Kidney glomerular epithelial cell (primary cell): ENCODE measurements at regions not wholly inside any gene's neighbourhood (a gene's known extent, or its start where the extent isn't known, plus 50 kb on each side); places are given as distances from the start of the nearest gene placed in this dataset.
A peak's percentile ranks its signal among the peaks of the same experiment; 100 is the strongest.

Experiments
- DNase-seq: peaks from one replicate; lab custom pipeline; 2025; lab: John Stamatoyannopoulos, UW

DNA sequence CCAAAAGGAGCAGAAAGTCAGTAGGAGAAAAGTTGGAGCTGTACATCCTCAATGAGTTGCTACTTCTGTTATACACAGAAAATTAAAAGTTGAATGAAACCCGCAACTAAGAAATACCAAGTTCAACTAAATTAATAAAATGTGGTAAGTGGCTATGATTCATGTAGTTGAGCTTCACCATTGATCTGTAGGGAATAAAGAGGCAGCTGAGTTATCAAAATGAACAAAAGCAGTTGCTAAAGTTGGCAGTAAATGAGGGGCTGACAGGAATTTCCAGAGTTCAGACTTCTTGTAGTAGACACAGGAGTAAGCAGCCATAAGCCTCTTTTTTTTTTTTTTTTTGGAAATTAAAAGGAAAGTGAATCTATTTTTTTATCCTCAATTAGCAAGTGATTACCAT lies 234.6 kb downstream of the POSTN start:
- DNase-seq, result no peak

DNA sequence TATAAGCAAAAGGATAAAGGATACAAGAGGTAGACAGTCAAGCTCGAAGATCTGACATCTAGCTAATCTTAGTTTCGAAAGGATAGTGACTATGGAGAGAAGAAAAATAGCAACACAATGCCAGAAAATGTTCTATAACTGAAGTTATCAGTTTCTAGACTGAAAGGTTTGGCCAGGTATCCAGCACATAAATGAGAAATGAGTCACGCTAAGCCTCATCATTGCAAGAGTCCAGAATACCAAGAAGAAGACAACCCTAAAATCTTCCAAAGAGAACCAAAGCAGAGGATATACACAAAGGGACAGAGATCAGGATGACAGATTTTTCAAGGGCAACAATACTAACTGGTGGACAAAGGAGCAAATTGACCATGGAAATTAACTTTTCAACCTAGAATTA lies 237.0 kb downstream of the POSTN start:
- DNase-seq, result no peak

DNA sequence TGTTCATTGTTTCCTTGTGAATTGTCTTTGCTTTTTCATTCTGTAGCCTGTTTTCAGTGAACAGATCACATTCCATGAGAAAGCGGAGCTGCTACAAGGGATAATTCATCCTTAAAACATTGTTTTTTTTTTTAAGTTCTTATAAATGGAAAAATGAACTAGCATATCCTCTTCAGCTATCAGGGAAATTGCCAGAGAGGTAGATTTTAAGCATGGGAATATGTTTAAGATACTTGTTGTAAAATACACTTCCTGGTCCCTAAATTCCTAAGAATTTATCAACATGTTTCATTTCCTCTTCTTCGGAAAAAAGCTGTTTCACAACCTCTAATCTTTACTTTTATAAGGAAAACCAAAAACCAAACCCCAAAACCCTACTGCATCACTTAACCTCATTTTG lies 238.0 kb downstream of the POSTN start:
- DNase-seq, result no peak

DNA sequence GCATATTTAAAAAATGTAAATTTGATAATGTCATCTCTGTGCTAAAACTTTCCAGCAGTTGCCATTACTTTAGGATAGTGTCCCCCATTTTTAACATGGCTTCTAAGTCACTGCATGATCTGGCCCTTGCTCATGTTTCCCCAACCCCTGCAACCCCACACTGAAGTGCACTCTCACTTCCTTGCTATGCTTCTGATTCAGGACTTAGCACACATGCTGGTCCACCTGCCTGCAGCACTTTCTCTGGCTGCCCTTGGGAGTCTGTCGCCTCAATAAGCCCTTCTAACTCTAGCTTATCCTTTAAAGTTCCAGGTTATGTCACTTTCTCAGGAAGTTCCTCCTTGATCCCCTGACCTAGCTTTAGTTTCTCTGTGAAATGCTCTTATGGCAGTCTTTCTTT lies 241.0 kb downstream of the POSTN start:
- no peak for DNase-seq

DNA sequence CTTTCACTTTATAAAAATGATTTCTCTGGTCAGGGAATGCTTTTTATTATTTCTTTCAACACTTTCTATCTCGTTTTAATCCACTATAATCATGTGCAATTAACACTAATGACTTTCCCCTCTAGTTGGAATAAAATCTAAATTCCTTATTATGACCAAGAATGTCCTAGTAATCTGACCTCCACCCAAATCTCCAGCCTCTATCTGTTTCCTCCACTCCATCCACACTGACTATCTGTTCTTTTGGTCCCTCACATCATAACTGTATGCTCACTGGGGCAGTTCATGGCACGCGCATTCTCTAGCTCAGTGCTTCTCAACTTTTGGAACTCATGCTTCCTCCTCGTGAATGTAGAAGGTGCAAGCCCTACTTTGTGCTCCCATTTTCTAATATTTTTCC lies 244.7 kb downstream of the POSTN start:
- DNase-seq, result no peak

DNA sequence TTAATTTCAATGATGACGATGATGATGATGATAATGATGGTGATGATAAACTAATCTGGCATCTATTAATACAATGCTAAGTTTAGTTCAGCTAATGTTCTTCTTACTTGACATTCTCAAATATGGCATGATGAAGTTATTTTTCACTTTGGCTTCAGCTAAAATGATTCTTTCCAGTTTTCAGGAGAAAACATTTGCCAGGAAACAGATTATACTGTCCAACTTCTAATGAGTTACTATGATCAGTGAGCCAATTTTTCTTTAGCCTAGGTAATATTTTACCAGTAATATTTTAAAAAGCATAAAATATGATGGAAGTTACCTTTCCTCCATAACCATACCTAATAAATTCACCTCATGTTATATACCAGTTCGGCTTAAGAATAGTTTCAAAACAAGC lies 245.7 kb upstream of the CSNK1A1L start:
- no peak for DNase-seq

DNA sequence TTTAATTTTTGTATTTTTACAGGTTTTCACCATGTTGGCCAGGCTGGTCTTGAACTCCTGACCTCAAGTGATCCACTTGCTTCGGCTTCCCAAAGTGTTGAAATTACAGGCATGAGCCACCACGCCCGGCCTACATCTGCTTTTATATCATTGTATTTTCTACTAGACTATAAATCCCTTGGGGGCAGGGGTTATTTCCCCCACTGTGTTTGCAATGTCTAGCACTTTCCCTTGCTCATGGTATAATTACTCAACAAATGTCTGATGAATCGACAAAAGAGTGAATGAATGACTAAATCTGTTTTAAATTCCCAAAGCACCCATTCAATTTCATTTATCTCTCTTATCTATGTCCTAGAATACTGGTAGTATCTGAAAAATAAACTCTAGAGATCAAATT lies 244.5 kb upstream of the CSNK1A1L start:
- DNase-seq, result no peak

DNA sequence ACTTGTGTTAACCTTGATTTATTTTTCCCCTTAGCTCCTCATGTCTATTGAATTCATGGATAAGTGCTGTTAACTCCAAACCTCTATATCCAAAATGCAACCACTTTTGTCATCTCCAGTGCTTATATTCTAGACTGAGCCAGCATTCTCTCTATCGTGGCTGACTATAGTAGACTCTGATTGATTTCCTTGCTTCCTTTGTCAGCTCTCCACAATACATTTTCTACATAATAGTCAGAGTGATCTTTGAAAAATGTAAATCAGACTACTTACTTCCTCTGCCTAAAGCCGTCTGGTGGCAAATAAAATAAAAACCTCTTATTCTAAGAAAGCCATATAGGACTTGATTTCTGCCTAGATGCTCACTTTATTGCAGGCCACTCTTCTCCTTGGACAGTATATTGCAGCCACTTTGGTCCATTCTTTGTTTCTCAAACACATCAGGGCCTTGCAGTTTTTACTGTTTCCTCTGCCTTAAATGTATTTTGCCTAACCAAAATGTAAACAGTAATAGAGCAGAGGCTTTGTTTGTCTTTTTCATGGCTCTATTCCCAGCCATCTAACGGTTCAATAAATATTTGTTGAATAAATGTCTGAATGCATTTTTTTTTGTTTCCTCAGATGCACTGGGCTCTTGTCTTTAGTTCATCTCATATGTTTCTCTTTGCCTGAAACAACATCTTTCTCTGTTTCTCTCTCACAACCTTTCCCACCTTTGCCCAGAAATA lies 243.6 kb upstream of the CSNK1A1L start:
- no peak for DNase-seq

DNA sequence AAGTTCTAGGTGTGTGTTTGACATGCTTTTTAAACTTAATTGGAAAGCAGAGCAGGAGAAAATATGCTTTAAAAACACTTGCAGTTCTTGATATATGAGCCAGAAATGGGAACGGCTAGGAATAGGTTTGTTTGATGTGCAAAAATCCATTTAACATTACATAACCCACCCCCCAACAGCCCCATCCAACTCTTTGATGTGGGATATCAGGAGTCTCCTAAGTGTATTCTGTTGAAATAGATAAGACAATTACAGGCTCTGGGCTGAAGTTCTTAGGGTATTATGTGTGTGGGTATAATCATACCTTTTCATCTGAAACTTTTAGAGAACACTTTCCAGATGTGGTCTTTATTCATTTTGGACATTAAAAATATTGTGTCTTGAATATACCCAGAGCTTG lies 240.4 kb upstream of the CSNK1A1L start:
- DNase-seq, result no peak

DNA sequence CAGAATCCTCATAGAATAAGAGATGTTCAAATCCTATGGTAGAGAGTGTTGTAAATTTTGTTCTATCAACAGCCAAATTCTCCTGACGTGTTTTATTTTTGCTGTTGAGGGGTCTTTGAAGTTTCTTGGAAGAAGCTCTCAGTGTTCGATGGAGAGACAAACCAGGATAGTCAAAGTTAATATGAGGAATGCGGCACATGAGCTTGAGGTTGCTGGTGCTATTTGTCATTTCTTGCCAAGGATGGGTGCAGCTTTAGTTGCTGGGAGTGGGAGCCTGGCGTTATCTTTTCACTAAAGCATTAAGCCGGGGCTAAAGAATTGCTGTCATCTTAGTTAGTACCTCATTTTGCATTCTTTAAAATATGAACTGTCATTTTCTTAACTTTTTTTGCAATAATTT lies 239.9 kb upstream of the CSNK1A1L start:
- DNase-seq, result no peak

DNA sequence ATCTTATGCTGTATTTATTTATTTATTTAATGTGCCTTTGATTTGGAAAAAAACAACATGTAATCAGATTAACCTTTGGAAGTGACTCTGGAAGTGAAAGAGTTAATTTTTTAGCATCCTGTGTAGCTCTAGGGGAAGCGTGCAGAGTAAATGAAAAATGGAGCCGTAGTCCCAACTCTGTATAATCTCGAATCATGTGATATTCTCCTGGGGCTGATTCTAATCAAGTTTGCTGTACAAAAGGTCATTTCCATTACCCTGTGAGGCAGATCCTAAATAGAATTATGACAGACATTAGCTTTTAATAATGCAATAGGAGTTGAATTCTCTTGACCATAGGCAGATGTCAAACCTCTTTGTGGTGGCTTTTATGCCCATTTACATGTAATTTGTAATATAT lies 238.6 kb upstream of the CSNK1A1L start:
- no peak for DNase-seq

DNA sequence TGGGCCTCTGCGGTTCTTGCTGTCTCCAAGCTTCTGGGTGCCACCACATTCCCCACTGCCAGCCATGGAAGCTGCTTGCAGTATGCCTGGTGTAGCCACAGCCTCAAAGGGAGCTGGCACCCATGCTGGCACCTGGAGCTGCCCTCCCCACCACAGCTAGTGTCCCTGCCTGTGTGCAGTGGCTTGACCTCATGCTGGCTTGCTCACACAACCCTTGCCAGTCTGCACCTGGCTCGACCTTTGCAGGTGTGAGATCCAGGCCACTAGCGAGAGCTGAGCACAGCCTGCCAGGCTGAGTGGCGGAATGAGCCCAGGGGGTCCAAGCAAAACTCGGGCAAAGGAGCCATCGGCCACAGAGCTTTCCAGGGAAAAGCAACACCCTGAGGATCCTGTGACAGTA lies 236.7 kb upstream of the CSNK1A1L start:
- DNase-seq, result no peak

DNA sequence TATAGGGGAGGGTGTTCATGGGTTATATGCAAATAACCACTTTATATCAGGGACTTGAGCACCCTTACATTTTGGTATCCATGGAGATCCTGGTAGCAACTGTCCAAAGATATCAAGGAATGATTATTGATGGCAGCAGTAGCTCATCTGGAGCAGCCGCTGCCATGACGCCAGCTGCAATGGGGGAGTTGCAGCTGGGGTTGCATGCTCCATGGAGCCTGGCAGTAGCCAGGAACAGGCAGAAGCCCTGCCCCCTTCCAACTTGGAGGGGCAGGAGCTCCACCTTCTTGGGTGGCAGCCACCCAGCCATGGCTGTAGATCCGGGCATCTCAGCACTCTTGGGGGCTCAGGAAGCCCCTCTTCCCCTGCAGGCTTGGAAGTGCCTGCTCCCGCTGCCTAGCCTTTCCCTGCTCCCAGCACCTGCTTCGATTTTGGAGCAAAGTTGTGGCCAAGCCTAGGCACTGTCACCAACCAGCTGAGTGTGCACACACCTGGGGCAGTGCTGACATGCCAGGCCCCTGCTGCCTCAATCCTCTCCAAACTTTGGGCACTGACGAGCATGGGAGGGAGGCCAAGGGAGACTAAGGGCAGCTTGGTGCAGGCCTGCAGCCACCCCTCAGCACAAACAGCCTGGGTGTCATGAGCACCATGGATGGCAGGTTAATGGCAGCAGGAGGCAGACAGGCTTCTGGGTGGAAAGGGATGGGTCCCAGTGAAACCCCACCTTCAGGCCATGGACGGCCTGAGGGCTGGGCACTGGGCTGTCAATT lies 235.6 kb upstream of the CSNK1A1L start:
- DNase-seq, result no peak

DNA sequence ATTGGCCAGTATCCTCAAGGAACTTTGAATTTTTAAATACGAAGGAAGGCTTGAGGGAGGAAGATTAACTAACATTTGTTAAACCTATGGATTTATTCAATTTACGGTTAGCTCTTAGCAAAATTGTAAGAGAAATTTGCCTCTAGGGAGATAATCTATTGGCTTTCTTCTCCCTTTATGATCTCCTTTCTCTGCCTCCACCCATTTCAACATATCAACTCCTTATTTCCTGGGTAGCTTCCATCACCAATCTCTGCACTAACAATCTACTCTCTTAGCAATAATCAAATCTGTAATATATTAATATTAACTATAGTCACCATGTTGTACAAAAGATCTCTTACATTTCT lies 233.9 kb upstream of the CSNK1A1L start:
- DNase-seq, result no peak

DNA sequence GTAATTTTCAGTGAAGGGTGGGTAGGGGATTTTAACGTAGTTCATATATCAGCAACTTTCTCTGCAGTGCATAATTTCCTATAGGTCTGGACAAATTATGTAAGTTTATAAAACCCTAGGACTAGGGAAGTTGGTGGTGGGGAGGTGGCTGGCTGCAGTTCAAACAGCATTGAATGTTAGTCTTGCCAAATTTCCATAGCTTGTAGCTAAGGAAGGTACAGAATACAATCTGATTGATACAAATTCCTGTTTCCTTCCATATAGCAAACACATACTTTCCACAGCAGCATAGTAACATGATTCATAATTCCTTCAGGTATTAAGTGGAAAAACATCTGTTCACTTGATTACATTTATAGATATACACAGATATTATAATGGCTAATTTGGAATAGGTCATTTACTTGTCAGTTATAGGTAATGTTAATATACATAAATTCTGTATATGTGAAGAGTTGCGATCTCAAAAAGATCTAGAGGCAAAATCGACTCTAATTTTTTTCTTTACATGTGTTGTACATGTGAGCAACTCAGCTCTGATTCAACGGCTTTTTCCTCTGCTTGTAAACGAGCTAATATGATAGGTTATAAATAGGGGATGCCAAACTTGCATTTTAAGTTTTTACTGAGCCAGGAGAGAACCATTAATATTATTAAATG lies 233.4 kb upstream of the CSNK1A1L start:
- DNase-seq, result no peak

DNA sequence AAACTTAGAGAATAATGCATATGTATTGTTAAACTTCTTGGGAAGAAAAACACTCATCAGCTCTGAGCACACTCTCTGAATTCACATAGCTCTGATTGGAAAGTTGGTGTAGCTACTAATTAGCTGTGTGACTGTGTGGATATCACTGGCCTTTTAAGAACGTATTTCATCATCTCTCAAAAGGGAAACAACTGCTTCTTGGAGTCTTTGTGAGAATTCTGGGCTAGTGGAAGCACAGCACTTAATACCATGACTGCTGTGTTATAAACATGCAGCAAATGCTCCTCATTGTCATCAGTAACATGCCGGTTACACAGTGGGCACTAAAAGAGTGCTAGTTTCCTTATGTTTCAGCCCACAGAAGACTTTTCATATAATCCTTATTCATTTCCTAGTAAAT lies 220.9 kb upstream of the CSNK1A1L start:
- DNase-seq, result no peak

DNA sequence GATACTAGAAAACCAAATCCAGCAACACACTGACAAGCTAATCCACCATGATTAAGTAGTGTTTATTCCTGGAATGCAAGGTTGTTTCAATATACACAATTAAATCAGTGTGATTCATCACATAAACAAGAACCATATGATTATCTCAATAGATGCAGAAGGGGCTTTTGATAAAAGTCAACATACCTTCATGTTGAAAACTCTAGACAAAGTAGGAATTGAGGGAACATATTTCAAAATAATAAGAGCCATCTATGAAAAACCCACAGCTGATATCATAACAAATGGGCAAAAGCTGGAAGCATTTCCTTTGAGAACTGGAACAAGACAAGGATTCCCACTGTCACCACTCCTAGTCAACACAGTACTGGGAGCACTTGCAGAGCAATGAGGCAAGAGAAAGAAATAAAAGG lies 213.6 kb upstream of the CSNK1A1L start:
- no peak for DNase-seq

DNA sequence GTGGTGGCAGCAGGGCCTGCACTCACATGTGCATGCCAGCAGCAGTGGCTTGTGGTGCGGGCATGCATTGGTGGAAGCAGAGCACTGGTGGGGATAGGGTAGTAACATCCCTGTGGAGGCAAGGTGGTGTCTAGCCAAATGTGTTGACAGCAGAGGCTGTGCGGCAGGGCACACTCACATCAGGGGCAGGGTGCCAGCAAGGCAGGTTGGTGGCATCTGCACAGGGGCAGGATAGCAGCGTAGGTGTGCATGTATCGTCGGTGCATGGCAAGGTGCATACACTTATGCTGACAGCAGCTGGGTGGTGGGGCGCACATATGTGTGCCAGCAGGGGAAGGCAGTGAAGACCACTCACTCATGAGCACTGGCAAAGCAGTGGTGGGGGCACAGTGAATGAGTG lies 211.5 kb upstream of the CSNK1A1L start:
- no peak for DNase-seq

DNA sequence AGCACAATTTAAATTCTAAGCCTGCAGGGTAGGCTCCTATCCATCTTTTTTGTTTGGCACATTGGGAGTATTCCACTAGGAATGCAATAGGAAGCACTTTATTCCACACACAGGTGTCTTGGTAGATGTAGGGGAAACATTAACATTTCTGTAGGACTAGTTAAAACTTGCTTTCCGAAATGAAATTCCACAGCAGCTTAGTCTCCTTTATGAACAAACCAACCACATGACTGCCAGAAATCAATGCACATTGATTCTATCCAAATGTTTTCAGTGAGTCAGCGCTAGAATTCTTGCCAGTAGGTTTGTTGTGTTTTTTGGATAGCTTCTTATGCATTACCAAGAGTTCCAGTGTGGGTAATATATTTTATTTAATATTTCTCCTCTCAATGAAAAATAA lies 207.9 kb upstream of the CSNK1A1L start:
- DNase-seq, result no peak

DNA sequence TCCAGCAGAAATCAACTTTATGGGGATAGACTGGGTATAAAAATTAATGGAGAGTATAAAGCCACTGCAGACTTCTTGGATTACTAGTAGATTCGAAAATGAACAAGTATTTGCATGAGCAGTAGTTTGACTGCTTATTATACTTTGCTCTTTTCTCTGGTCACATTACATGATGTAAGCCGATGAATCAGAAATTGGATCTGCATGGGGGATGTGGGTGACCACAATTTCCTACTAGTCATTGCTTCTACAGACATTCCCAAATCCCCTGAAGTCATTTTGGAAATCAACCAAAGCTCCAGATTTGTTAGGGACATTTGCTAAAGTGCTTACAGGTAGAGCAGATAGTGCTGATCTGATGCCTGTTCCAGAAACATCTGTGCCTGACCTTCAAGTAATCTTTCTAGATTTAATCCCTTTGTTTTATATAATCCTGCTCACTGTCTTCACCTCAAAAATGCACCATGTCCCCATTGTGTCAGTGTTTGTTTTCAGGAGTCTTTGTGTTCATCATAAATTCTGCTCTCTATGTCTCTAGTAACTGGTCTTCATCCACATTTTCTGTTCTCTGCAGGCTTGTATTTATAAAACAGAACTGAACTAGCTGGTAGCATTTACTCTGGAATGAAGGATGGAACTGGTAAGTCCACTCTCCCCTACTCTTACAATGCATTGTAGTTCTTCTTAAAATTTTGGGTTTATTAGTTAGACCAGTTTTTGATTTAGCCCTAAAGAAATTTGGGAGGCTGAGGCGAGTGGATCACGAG lies 201.5 kb upstream of the CSNK1A1L start:
- DNase-seq, result peak; percentile 43

DNA sequence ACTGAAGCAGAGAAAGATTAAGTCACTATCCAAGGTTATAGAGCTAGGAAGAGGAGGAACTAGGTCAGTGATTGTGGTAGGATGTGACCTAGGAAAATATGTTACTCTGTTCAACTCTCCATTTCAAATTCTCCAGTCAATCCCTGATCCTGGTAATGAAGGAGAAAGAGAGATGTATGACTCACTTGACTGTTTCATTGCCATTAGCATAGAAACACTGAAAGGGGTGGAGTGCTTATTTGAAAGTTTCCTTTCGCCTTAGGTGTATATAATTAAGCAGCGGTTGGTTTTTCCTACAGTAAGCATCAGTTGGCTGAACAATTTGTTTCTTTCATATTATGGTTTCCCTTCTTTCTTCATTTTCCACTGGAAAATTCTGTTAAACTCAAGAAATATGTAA lies 198.1 kb upstream of the CSNK1A1L start:
- DNase-seq, result no peak

DNA sequence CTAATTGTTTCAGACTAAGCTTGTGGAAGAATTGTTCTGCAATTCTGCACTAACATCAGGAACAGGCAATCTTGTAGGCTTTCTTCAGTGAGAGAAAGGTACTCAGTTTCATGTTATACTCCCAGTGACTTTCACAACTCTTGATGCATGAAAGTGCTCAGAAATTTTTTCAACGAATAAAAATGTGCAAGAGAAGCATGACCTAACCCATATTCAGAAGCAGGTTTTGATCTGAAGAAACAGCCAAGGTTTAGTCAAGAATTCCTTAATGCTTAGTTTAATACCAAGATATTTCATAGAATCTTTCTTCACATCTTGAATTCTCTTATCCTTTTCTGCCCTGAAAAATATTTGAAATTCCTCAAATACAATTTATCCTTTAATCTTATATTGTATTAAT lies 197.2 kb upstream of the CSNK1A1L start:
- DNase-seq, result no peak

DNA sequence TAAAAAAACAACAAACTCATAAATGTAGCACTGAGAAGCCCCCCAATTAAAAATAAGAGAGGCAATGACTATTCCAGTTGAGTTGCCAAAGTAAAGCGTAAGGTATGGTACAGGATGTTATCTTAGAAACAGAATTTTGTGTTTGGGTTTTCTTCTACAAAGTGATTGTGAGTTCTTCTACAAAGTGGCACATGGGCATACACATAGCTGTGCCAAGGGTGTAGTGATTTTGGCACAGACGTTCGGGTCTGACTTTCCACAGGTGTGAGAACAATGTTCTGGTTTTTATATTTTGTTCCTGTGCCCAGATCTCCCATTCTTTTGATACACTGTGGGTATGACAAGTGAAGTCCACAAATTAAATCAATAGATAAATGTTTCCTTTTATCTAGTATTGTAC lies 190.1 kb upstream of the CSNK1A1L start:
- DNase-seq, result no peak
